ENCODE measurements at regions not wholly inside any gene's neighbourhood (a gene's known extent, or its start where the extent isn't known, plus 50 kb on each side); places are given as distances from the start of the nearest gene placed in this dataset.

GRCh38 chr12:75658901-75659823 is 147.8 kb upstream of the KRR1 start (continued):
- TF ChIP-seq RXRA (IDR thresholded peaks at IDR 0.05; ENCODE audit: borderline replicate concordance, low read depth) = no peak; the same call in 1 of the 2 replicates
- no peak for TF ChIP-seq IRF3 (IDR thresholded peaks at IDR 0.05; ENCODE audit: low read depth, low read length)
- TF ChIP-seq YY1 (IDR thresholded peaks at IDR 0.05; ENCODE audit: low read depth) = peak; percentile 81; the same call in 1 of the 2 replicates
- 0 out of 2 replicates have a peak, but pooled peaks have one; percentile 34 for TF ChIP-seq FOXM1 (IDR thresholded peaks at IDR 0.05; ENCODE audit: low read depth)
- TF ChIP-seq RCOR1 (IDR thresholded peaks at IDR 0.05; ENCODE audit: low read length) = no peak
- peak; percentile 43; the same call in 1 of the 2 replicates for TF ChIP-seq NFIC (IDR thresholded peaks at IDR 0.05; ENCODE audit: borderline replicate concordance)
- no peak for TF ChIP-seq RAD21 (IDR thresholded peaks at IDR 0.05; ENCODE audit: low read length)
- TF ChIP-seq REST (IDR thresholded peaks at IDR 0.05; ENCODE audit: low read depth, low read length) = no peak
- TF ChIP-seq TCF12 (IDR thresholded peaks at IDR 0.05) = peak; percentile 74
- TF ChIP-seq NRF1 (IDR thresholded peaks at IDR 0.05; ENCODE audit: low read depth, low read length) = no peak
- no peak for TF ChIP-seq RFX5 (IDR thresholded peaks at IDR 0.05; ENCODE audit: low read length)
- no peak for TF ChIP-seq USF2 (IDR thresholded peaks at IDR 0.05; ENCODE audit: borderline replicate concordance, low read depth, low read length)
- TF ChIP-seq SMC3 (IDR thresholded peaks at IDR 0.05; ENCODE audit: low read depth, low read length) = no peak
- peak; percentile 59; the same call in 1 of the 2 replicates for TF ChIP-seq TEAD4 (IDR thresholded peaks at IDR 0.05; ENCODE audit: borderline replicate concordance, insufficient read depth)
- TF ChIP-seq EZH2phosphoT487 (IDR thresholded peaks at IDR 0.05; ENCODE audit: borderline replicate concordance, low read depth) = no peak
- peak in 1 of 2 experiments; percentile 60; a peak in 1 of 4 replicates for TF ChIP-seq EP300 (IDR thresholded peaks at IDR 0.05; ENCODE audit: borderline replicate concordance in 1 of 2, low read depth in 1 of 2, low read length in 1 of 2)
- no peak for TF ChIP-seq ELF1 (IDR thresholded peaks at IDR 0.05)
